ENCODE measurements at regions not wholly inside any gene's neighbourhood (a gene's known extent, or its start where the extent isn't known, plus 50 kb on each side); places are given as distances from the start of the nearest gene placed in this dataset.

DNA sequence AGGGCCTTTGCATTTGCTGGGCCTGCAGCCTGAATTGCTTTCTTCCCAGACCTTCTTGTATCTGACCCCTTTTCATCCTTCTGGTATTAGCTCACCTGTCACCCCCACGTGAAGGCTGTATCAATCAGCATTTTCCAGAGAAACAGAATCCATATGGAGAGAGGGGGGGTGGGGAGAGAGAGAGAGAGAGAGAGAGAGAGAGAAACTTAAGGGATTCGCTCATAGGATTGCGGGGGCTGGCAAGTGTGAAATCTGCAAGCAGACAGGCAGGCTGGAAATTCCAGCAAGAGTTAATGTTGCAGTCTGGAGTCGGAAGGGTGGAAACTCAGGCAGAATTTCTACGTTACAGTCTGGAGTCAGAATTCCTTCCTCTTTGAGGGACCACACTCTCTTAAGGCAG, 410.7 kb upstream of the SULF2 start:
- TF ChIP-seq, protein P1, sequence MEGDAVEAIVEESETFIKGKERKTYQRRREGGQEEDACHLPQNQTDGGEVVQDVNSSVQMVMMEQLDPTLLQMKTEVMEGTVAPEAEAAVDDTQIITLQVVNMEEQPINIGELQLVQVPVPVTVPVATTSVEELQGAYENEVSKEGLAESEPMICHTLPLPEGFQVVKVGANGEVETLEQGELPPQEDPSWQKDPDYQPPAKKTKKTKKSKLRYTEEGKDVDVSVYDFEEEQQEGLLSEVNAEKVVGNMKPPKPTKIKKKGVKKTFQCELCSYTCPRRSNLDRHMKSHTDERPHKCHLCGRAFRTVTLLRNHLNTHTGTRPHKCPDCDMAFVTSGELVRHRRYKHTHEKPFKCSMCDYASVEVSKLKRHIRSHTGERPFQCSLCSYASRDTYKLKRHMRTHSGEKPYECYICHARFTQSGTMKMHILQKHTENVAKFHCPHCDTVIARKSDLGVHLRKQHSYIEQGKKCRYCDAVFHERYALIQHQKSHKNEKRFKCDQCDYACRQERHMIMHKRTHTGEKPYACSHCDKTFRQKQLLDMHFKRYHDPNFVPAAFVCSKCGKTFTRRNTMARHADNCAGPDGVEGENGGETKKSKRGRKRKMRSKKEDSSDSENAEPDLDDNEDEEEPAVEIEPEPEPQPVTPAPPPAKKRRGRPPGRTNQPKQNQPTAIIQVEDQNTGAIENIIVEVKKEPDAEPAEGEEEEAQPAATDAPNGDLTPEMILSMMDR (IDR thresholded peaks at IDR 0.05; ENCODE audit: borderline replicate concordance, extremely low read depth, low read length, poor library complexity, severe bottlenecking) = no peak
- no peak for TF ChIP-seq EZH2 (IDR thresholded peaks at IDR 0.05; ENCODE audit: borderline replicate concordance, low read depth, low read length, severe bottlenecking)
- no peaks in the 10 kb centered on the region for H4K20me1 ChIP-seq (ENCODE audit: insufficient read depth, low read length)
- no peaks in the 10 kb centered on the region for H3K79me2 ChIP-seq (ENCODE audit: insufficient read depth, low read length)
- no peaks in the 10 kb centered on the region for H3K4me1 ChIP-seq (ENCODE audit: insufficient read depth, low read length)
- H2AFZ ChIP-seq (ENCODE audit: low read depth, low read length) = no peak overlapping the region
- H3K4me2 ChIP-seq (ENCODE audit: insufficient read depth, low read length) = no peak overlapping the region
- no peaks in the 10 kb centered on the region for H3K27me3 ChIP-seq (ENCODE audit: insufficient read depth, low read length, poor library complexity)
- H3K4me3 ChIP-seq (ENCODE audit: low read depth in 1 of 2, low read length in 2 of 2) = no peak overlapping the region
- no peak for ATAC-seq (ENCODE audit: insufficient read depth, low read depth)
- no peak overlapping the region for H3K27ac ChIP-seq (ENCODE audit: low read length)
- no peaks in the 10 kb centered on the region for H3K36me3 ChIP-seq (ENCODE audit: insufficient read depth, low read length)
- H3K9ac ChIP-seq (ENCODE audit: low read depth, low read length) = no peak overlapping the region
- no peak for DNase-seq
- H3K9me3 ChIP-seq (ENCODE audit: insufficient read depth, low read length, severe bottlenecking) = no peaks in the 10 kb centered on the region

GRCh38 chr20:48195121-48195870, 410.0 kb upstream of the SULF2 start:
- H3K4me1 ChIP-seq (ENCODE audit: insufficient read depth, low read length) = no peaks in the 10 kb centered on the region
- no peaks in the 10 kb centered on the region for H3K27me3 ChIP-seq (ENCODE audit: insufficient read depth, low read length, poor library complexity)
- no peak overlapping the region for H3K4me2 ChIP-seq (ENCODE audit: insufficient read depth, low read length)
- no peak overlapping the region for H3K9ac ChIP-seq (ENCODE audit: low read depth, low read length)
- no peak for ATAC-seq (ENCODE audit: insufficient read depth, low read depth)
- no peak overlapping the region for H2AFZ ChIP-seq (ENCODE audit: low read depth, low read length)
- no peaks in the 10 kb centered on the region for H3K79me2 ChIP-seq (ENCODE audit: insufficient read depth, low read length)
- H4K20me1 ChIP-seq (ENCODE audit: insufficient read depth, low read length) = no peaks in the 10 kb centered on the region
- no peaks in the 10 kb centered on the region for H3K9me3 ChIP-seq (ENCODE audit: insufficient read depth, low read length, severe bottlenecking)
- H3K36me3 ChIP-seq (ENCODE audit: insufficient read depth, low read length) = no peaks in the 10 kb centered on the region
- TF ChIP-seq, protein P1 (IDR thresholded peaks at IDR 0.05; ENCODE audit: borderline replicate concordance, extremely low read depth, low read length, poor library complexity, severe bottlenecking) = no peak
- no peak for TF ChIP-seq EZH2 (IDR thresholded peaks at IDR 0.05; ENCODE audit: borderline replicate concordance, low read depth, low read length, severe bottlenecking)
- DNase-seq = no peak
- H3K27ac ChIP-seq (ENCODE audit: low read length) = no peak overlapping the region
- H3K4me3 ChIP-seq (ENCODE audit: low read depth in 1 of 2, low read length in 2 of 2) = no peak overlapping the region

- H3K9ac ChIP-seq (ENCODE audit: low read depth, low read length) = no peak overlapping the region
- H3K27ac ChIP-seq (ENCODE audit: low read length) = no peak overlapping the region
- no peak overlapping the region for H3K4me2 ChIP-seq (ENCODE audit: insufficient read depth, low read length)
- no peaks in the 10 kb centered on the region for H3K36me3 ChIP-seq (ENCODE audit: insufficient read depth, low read length)
- no peak overlapping the region for H2AFZ ChIP-seq (ENCODE audit: low read depth, low read length)
- ATAC-seq (ENCODE audit: insufficient read depth, low read depth) (no peak), DNase-seq (no peak)
- H3K9me3 ChIP-seq (ENCODE audit: insufficient read depth, low read length, severe bottlenecking) = no peaks in the 10 kb centered on the region
- H3K79me2 ChIP-seq (ENCODE audit: insufficient read depth, low read length) = no peaks in the 10 kb centered on the region
- no peak for TF ChIP-seq EZH2 (IDR thresholded peaks at IDR 0.05; ENCODE audit: borderline replicate concordance, low read depth, low read length, severe bottlenecking)
- TF ChIP-seq, protein P1 (IDR thresholded peaks at IDR 0.05; ENCODE audit: borderline replicate concordance, extremely low read depth, low read length, poor library complexity, severe bottlenecking) = no peak
- H3K4me1 ChIP-seq (ENCODE audit: insufficient read depth, low read length) = no peaks in the 10 kb centered on the region
- H4K20me1 ChIP-seq (ENCODE audit: insufficient read depth, low read length) = no peaks in the 10 kb centered on the region
- no peak overlapping the region for H3K4me3 ChIP-seq (ENCODE audit: low read depth in 1 of 2, low read length in 2 of 2)
- H3K27me3 ChIP-seq (ENCODE audit: insufficient read depth, low read length, poor library complexity) = no peaks in the 10 kb centered on the region
Observed at GRCh38 chr20:48194583-48194982, 409.3 kb upstream of the SULF2 start.
